ENCODE measurements at regions not wholly inside any gene's neighbourhood (a gene's known extent, or its start where the extent isn't known, plus 50 kb on each side); places are given as distances from the start of the nearest gene placed in this dataset.

DNA sequence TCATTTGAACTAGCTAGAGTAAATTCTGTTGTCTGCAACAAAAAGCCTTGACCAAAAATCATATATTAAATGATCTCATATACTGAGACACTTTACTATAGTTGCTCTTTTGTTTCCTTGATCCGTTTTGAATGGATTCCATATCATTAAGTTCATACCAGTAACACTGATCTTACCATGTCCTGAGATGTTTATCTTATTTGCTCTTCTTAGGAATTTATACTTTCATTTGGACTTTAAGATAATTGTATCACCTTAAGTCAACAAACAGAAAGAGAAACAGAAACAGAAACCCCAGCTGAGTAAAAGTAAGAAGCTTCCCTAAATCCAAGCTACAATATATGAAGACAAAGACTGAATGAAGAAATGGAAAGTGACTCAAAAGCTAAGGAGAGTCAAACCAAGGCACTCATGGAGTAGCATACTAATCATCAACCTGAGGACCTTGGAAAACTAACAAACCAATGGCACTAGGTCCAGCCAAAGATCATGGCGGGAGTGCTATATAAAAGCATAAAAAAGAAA, 106.5 kb upstream of the COX10 start:
- Histone ChIP-seq H3K36me3 (no peaks in the 10 kb centered on the region), H3K27ac (no peak overlapping the region), H3K4me1 (no peaks in the 10 kb centered on the region), H3K4me3 (no peak overlapping the region), H3K27me3 (no peaks in the 10 kb centered on the region), H3K9me3 (no peaks in the 10 kb centered on the region)
- intact Hi-C loops (cut with DNase I; ENCODE audit: low total_unique reads): no loop called here
- TF ChIP-seq, protein P1, sequence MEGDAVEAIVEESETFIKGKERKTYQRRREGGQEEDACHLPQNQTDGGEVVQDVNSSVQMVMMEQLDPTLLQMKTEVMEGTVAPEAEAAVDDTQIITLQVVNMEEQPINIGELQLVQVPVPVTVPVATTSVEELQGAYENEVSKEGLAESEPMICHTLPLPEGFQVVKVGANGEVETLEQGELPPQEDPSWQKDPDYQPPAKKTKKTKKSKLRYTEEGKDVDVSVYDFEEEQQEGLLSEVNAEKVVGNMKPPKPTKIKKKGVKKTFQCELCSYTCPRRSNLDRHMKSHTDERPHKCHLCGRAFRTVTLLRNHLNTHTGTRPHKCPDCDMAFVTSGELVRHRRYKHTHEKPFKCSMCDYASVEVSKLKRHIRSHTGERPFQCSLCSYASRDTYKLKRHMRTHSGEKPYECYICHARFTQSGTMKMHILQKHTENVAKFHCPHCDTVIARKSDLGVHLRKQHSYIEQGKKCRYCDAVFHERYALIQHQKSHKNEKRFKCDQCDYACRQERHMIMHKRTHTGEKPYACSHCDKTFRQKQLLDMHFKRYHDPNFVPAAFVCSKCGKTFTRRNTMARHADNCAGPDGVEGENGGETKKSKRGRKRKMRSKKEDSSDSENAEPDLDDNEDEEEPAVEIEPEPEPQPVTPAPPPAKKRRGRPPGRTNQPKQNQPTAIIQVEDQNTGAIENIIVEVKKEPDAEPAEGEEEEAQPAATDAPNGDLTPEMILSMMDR (IDR thresholded peaks at IDR 0.05): no peak
- TF ChIP-seq POLR2AphosphoS5 (IDR thresholded peaks at IDR 0.05): no peak
- no peak for TF ChIP-seq POLR2A (IDR thresholded peaks at IDR 0.05)
- no peak for DNase-seq (ENCODE audit: low spot score in 2 of 2)

GRCh38 chr17:13967416-13967815, 101.9 kb upstream of the COX10 start:
- H3K36me3 ChIP-seq: no peaks in the 10 kb centered on the region
- intact Hi-C loops (cut with DNase I; ENCODE audit: low total_unique reads): no loop called here
- H3K27ac ChIP-seq: no peak overlapping the region
- no peak for DNase-seq (ENCODE audit: low spot score in 2 of 2)
- H3K9me3 ChIP-seq: no peaks in the 10 kb centered on the region
- H3K27me3 ChIP-seq: no peaks in the 10 kb centered on the region
- no peak overlapping the region for H3K4me3 ChIP-seq
- no peaks in the 10 kb centered on the region for H3K4me1 ChIP-seq
- TF ChIP-seq POLR2A (IDR thresholded peaks at IDR 0.05) (no peak), POLR2AphosphoS5 (IDR thresholded peaks at IDR 0.05) (no peak)
- TF ChIP-seq, protein P1 (IDR thresholded peaks at IDR 0.05): no peak

- Histone ChIP-seq H3K27ac (no peak overlapping the region), H3K4me1 (no peaks in the 10 kb centered on the region), H3K27me3 (no peaks in the 10 kb centered on the region), H3K9me3 (no peaks in the 10 kb centered on the region), H3K36me3 (no peaks in the 10 kb centered on the region), H3K4me3 (no peak overlapping the region)
- no peak for TF ChIP-seq POLR2A (IDR thresholded peaks at IDR 0.05)
- TF ChIP-seq, protein P1 (IDR thresholded peaks at IDR 0.05): no peak
- no peak for TF ChIP-seq POLR2AphosphoS5 (IDR thresholded peaks at IDR 0.05)
- intact Hi-C loops (cut with DNase I; ENCODE audit: low total_unique reads): no loop called here
- no peak for DNase-seq (ENCODE audit: low spot score in 2 of 2)
These were observed 98.8 kb upstream of the COX10 start for GRCh38 chr17:13970531-13970930.

DNA sequence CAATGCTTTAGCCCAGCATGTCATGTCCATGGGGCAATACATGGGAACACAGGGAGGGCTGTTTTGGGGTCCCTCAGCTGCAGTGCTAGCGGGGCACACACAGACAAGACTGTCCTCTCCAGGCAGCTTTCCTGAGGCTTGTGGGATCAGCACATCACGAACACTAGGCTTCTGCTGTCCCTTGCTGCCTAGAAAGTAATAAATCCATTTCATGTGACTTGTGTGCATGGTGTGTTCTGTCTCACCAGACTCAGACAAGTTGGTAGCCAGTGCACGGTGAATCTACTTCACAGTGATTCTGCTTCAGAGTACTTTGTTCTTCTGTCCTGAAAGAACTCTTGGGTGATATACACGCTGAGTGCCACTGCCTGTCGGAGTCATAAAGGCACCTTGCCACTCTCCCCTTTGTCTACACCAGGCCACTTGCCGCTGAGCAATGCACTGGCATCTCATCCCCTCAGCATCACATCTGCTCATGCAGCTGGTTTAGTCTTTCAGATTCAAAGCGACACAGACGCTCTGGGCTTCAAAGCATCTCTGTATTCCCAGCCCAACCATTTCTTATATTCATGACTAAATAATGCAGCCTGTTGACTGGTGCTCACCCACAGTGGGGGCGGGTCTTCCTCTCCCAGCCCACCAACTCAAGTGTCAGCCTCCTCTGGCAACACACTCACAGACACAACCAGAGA, 95.2 kb upstream of the COX10 start:
- H3K9me3 ChIP-seq: no peaks in the 10 kb centered on the region
- no peak for DNase-seq (ENCODE audit: low spot score in 2 of 2)
- intact Hi-C loops (cut with DNase I; ENCODE audit: low total_unique reads): no loop called here
- H3K4me1 ChIP-seq: no peaks in the 10 kb centered on the region
- no peaks in the 10 kb centered on the region for H3K27me3 ChIP-seq
- TF ChIP-seq POLR2A (IDR thresholded peaks at IDR 0.05) (no peak), POLR2AphosphoS5 (IDR thresholded peaks at IDR 0.05) (no peak)
- TF ChIP-seq, protein P1 (IDR thresholded peaks at IDR 0.05): no peak
- H3K36me3 ChIP-seq: no peaks in the 10 kb centered on the region
- no peak overlapping the region for H3K4me3 ChIP-seq
- no peak overlapping the region for H3K27ac ChIP-seq

GRCh38 chr17:13977837-13978236, 91.5 kb upstream of the COX10 start:
- Histone ChIP-seq H3K27ac (no peak overlapping the region), H3K36me3 (no peaks in the 10 kb centered on the region), H3K4me3 (no peak overlapping the region), H3K9me3 (no peaks in the 10 kb centered on the region), H3K27me3 (no peaks in the 10 kb centered on the region), H3K4me1 (no peaks in the 10 kb centered on the region)
- no peak for TF ChIP-seq POLR2A (IDR thresholded peaks at IDR 0.05)
- intact Hi-C loops (cut with DNase I; ENCODE audit: low total_unique reads): no loop called here
- DNase-seq (ENCODE audit: low spot score in 2 of 2): no peak
